GM21529 (cell line): ENCODE measurements at regions not wholly inside any gene's neighbourhood (a gene's known extent, or its start where the extent isn't known, plus 50 kb on each side); places are given as distances from the start of the nearest gene placed in this dataset.

Experiments used
- ATAC-seq: cut with Tn5 transposase; IDR thresholded peaks from one replicate; pipeline ENCODE4 v1.9.1; 2021; ENCODE audit not compliant: unreplicated experiment

DNA sequence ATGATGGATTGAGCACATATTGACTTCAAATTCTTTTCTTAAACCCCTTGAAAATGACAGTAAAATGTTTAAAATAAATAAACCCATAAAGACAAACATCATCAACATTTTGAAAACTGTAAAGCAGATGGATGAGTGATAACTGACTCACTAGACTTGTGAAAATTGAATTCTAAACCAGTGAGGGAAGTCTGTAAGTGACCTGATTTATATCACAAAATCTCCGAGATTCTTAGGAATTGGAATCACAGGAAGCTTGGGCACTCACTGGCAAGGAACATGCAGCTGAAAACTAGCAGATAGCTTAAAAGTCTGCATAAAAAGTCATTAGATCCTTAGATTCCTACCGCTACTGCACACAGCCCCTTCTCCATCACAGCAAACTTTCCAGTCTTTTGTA is 51.3 kb upstream of the TSC22D1 start:
- no peak for ATAC-seq

DNA sequence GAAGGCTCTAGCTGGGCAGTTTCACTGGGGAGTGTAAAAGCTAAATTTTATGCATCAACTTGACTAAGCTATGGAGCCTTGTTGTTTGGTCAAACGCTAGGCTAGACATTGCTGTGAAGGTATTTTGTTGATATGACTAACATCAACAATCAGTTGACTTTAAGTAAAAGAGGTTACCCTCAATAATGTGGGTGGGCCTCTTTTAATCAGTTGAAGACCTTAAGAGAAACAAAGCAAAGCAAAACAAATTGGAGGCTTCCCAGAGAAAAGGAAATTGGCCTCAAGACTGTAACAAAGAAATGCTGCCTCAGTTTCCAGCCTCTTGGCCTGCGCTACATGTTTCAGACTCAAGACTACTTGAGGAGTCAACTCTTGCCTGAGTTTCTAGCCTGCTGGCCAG is 50.0 kb upstream of the TSC22D1 start:
- ATAC-seq: no peak
